ENCODE measurements at regions not wholly inside any gene's neighbourhood (a gene's known extent, or its start where the extent isn't known, plus 50 kb on each side); places are given as distances from the start of the nearest gene placed in this dataset.
A peak's percentile ranks its signal among the peaks of the same experiment; 100 is the strongest.

- no peak overlapping the region for H3K4me3 ChIP-seq (ENCODE audit: low read depth, low read length)
- TF ChIP-seq CTCF (IDR thresholded peaks at IDR 0.05; ENCODE audit: insufficient read depth, low read length) = no peak
- no peak for DNase-seq (ENCODE audit: low read depth)
These were observed 116.1 kb downstream of the FAM43A start for GRCh38 chr3:194801461-194802432.

- TF ChIP-seq CTCF (IDR thresholded peaks at IDR 0.05; ENCODE audit: insufficient read depth, low read length) = no peak
These were observed 119.1 kb downstream of the FAM43A start for GRCh38 chr3:194804796-194805195.

GRCh38 chr3:194805546-194805945 lies 119.9 kb downstream of the FAM43A start:
- no peak for TF ChIP-seq CTCF (IDR thresholded peaks at IDR 0.05; ENCODE audit: insufficient read depth, low read length)
- H3K4me3 ChIP-seq (ENCODE audit: low read depth, low read length) = no peak overlapping the region
- no peak for DNase-seq (ENCODE audit: low read depth)

More at GRCh38 chr3:194804796-194805195, 119.1 kb downstream of the FAM43A start:
- DNase-seq (ENCODE audit: low read depth) = no peak
- no peak overlapping the region for H3K4me3 ChIP-seq (ENCODE audit: low read depth, low read length)

GRCh38 chr3:194806991-194807630 lies 121.4 kb downstream of the FAM43A start:
- no peak overlapping the region for H3K4me3 ChIP-seq (ENCODE audit: low read depth, low read length)
- DNase-seq (ENCODE audit: low read depth) = peak; percentile 51
- no peak for TF ChIP-seq CTCF (IDR thresholded peaks at IDR 0.05; ENCODE audit: insufficient read depth, low read length)

GRCh38 chr3:194808640-194809097 lies 123.0 kb downstream of the FAM43A start:
- peak; percentile 48 for DNase-seq (ENCODE audit: low read depth)
- no peak for TF ChIP-seq CTCF (IDR thresholded peaks at IDR 0.05; ENCODE audit: insufficient read depth, low read length)
- H3K4me3 ChIP-seq (ENCODE audit: low read depth, low read length) = no peak overlapping the region

GRCh38 chr3:194809382-194809781 lies 123.7 kb downstream of the FAM43A start:
- TF ChIP-seq CTCF (IDR thresholded peaks at IDR 0.05; ENCODE audit: insufficient read depth, low read length) = no peak
- no peak overlapping the region for H3K4me3 ChIP-seq (ENCODE audit: low read depth, low read length)
- DNase-seq (ENCODE audit: low read depth) = no peak
